Stimulated activated memory B cell treated with anti-CD40 and anti-IgM and Interleukin-4, amounts not matched to agents 10 μg/mL and 1 μg/mL and 100 μg/mL, for 72 hours (primary cell): ENCODE measurements at regions not wholly inside any gene's neighbourhood (a gene's known extent, or its start where the extent isn't known, plus 50 kb on each side); places are given as distances from the start of the nearest gene placed in this dataset.

Source experiments
- ATAC-seq: fragments of 150-1000 bp; cut with Tn5 transposase; 2 replicates; pipeline ENCODE4 v1.10.0; 2021
- H3K27ac Mint-ChIP-seq: one replicate; pipeline ENCODE4 v1.8.0; 2022; ENCODE audit warnings: mild to moderate bottlenecking, mixed read lengths
- H3K27me3 Mint-ChIP-seq: one replicate; pipeline ENCODE4 v1.8.0; 2022; ENCODE audit warnings: mixed read lengths
- H3K36me3 Mint-ChIP-seq: one replicate; pipeline ENCODE4 v1.8.0; 2022; ENCODE audit warnings: mixed read lengths
- H3K4me1 Mint-ChIP-seq: one replicate; pipeline ENCODE4 v1.8.0; 2022; ENCODE audit warnings: mixed read lengths
- H3K4me3 Mint-ChIP-seq: one replicate; pipeline ENCODE4 v1.8.0; 2022; ENCODE audit warnings: mild to moderate bottlenecking, moderate library complexity, mixed read lengths
- H3K9me3 Mint-ChIP-seq: one replicate; pipeline ENCODE4 v1.8.0; 2022; ENCODE audit warnings: mixed read lengths

DNA sequence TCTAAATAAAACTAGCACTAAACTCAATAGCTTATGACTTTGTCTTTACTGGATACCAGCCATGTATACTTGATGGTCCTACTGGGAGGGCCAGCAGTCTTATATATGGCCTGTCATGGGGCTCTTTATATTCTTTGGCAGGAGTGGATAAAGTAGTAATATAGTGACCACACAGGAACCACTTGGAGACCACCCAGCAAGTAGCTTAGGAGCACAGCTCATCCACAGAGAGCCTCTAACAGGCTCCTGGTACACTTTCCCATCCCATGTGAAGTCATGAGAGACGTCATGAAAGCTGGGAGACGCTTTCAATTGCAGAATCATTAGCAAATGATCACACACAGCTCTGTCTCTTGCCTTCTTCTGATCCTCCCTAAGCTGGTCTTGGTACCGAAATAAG lies 360.9 kb upstream of the ACVR2A start:
- Mint-ChIP-seq H3K9me3 (no peaks in the 10 kb centered on the region), H3K4me1 (no peaks in the 10 kb centered on the region), H3K27me3 (no peaks in the 10 kb centered on the region), H3K4me3 (no peak overlapping the region), H3K27ac (no peak overlapping the region), H3K36me3 (no peaks in the 10 kb centered on the region)
- no peak for ATAC-seq

DNA sequence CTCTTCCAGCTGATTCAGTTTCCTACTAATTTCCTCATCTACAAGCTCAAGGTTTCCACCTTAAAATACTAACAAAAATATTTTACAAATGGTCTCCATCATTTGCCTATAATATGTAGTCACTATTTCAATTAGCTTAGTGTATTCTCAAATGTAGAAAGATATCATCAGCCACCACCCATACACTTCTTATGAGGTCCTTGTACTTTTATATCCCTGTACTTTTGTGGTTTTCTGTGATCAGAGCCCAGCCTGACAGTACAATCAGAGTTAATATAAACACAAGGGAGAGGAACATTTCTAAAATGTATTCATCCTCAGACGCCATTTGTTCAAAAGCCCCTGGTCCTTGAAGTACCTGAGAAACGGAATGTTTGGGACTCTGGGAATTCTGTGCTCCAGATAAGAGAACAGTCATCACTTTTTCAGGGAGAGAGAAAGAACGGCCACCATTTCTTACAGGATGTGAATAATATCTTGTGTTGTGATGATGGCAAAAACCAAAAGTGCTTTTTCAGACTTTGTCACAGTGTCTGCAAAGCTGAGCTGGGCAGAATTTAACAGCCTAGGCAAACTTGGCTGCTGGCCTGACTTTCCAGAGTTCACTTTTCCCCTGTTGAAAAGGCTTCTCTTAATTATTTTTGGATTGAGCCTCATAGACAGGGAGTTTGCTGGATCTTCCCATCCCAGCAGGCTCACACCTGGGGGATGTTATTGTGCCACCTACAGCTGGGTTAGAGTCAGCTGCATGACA lies 361.7 kb upstream of the ACVR2A start:
- no peaks in the 10 kb centered on the region for H3K9me3 Mint-ChIP-seq
- H3K36me3 Mint-ChIP-seq = no peaks in the 10 kb centered on the region
- no peak overlapping the region for H3K4me3 Mint-ChIP-seq
- H3K4me1 Mint-ChIP-seq = no peaks in the 10 kb centered on the region
- no peak for ATAC-seq
- no peak overlapping the region for H3K27ac Mint-ChIP-seq
- no peaks in the 10 kb centered on the region for H3K27me3 Mint-ChIP-seq

DNA sequence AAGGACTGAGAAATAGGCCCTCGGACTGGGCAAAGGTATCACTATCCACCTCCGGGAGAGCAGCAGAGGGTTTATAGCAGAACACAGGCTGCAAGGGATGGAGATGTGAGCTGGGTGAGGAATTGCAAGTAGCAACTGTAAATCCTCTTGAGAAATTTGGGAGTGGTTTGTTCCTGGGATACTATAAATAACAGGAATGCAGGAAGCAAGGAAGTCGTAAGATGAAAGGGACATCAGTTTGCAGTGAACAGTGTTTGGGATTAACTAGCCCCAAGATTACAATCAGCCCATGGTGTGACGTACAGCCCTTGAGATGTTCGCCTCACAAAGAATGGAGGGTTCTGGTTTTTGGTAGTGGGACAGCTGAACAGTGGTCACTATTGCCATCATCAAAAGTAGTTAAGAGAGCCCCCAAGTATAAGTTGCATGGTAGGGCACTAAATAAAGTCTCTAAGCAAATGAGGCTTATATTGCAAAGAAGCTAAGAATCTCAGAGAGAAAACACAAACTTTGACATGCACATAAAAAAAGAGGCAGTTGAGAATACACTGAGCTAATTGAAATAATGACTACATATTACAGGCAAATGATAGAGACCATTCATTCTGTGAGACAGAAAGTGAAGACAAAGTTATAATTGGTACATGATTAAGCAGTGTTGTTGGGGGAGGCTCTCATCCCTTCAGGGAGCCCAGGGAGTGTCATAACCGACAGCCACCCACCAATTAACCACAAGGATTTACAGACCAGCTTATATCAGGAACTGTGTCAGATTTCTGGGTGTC lies 362.5 kb upstream of the ACVR2A start:
- Mint-ChIP-seq H3K9me3 (no peaks in the 10 kb centered on the region), H3K27me3 (no peaks in the 10 kb centered on the region), H3K36me3 (no peaks in the 10 kb centered on the region), H3K4me3 (no peak overlapping the region), H3K27ac (no peak overlapping the region), H3K4me1 (no peaks in the 10 kb centered on the region)
- ATAC-seq = no peak

DNA sequence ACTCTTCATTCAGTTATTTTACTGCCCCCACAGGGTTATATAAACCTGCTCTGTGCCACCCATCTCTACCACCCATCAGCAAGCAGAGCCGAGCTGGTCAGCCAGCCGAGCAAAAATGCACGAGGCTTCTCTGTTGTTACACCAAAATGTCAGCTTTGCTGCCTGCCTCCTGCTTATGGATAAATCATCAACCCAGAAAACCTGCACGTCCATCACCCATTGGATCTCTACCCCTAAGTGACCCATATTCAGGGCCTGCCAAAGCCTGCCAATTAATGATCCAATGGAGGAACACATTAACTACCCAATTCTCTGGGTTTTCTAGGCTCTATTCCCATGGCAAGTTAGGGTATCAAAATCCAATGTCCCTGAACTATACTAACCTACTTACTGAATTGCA lies 365.5 kb upstream of the ACVR2A start:
- no peak overlapping the region for H3K4me3 Mint-ChIP-seq

DNA sequence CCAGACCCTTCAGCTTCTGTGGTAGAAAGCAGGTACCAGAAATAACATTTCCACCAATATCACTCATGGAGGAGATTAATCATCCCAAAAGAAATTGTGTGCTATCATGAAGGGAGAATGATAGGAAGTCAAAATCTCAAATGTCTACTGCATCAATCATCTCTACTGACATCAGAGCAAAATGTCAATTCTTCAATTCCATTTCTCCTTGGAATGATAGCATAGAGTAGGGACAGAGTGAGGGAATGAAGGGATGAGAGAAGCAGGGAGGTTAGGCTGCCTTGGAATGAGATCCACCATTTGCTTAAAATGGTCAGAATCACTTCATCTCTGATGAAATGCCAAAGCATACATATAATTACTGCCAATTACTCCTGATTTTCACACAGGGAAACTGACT lies 371.8 kb upstream of the ACVR2A start:
- Mint-ChIP-seq H3K4me3 (no peak overlapping the region), H3K36me3 (no peaks in the 10 kb centered on the region), H3K27me3 (no peaks in the 10 kb centered on the region), H3K27ac (no peak overlapping the region), H3K4me1 (no peaks in the 10 kb centered on the region), H3K9me3 (no peaks in the 10 kb centered on the region)
- ATAC-seq = no peak

More for the DNA sequence above, 365.5 kb upstream of the ACVR2A start:
- Mint-ChIP-seq H3K27ac (no peak overlapping the region), H3K9me3 (no peaks in the 10 kb centered on the region), H3K4me1 (no peaks in the 10 kb centered on the region), H3K27me3 (no peaks in the 10 kb centered on the region), H3K36me3 (no peaks in the 10 kb centered on the region)
- ATAC-seq = no peak

DNA sequence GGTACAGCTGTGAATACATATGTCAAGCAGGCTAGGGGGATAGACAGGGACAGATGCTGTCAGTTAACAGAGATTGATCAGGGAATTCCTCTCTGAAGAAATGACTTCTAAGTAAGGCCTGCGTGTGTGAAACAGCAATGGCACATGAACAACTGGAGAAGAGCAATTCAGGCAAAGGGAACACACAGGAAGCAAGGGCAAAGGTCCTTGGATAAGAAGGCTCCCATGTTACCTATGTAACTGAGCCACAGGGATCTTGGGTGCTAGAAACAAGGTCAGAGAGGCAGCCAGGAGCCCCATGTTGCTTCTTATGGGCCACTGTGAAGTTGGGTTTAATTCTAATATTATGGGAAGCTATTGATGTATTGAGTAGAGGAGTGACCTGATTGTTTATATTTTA lies 373.7 kb upstream of the ACVR2A start:
- H3K27me3 Mint-ChIP-seq = no peaks in the 10 kb centered on the region

DNA sequence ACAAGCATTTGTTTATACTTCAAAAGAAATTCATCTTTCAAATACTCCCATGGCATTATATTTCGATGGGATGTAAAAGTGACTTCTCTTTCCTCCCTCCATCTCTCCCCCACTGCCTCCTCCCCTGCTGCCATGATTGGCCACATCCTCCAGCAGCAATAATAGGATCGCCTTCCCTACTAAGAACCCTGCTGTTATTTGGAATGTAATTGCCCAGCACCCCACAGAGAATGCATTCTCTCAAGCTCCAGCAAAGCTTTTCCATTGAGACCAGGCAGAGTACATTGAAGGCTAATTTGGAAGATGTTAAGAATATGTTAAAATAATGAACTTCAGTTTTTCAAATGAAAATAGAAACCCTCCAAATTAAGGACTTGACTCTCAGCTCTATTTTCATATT lies 375.4 kb upstream of the ACVR2A start:
- no peak for ATAC-seq
- no peaks in the 10 kb centered on the region for H3K36me3 Mint-ChIP-seq
- no peaks in the 10 kb centered on the region for H3K4me1 Mint-ChIP-seq
- H3K4me3 Mint-ChIP-seq = no peak overlapping the region
- no peaks in the 10 kb centered on the region for H3K27me3 Mint-ChIP-seq
- H3K9me3 Mint-ChIP-seq = no peaks in the 10 kb centered on the region
- H3K27ac Mint-ChIP-seq = no peak overlapping the region

More for the DNA sequence above, 373.7 kb upstream of the ACVR2A start:
- Mint-ChIP-seq H3K4me1 (no peaks in the 10 kb centered on the region), H3K27ac (no peak overlapping the region), H3K36me3 (no peaks in the 10 kb centered on the region), H3K9me3 (no peaks in the 10 kb centered on the region), H3K4me3 (no peak overlapping the region)
- ATAC-seq = no peak

DNA sequence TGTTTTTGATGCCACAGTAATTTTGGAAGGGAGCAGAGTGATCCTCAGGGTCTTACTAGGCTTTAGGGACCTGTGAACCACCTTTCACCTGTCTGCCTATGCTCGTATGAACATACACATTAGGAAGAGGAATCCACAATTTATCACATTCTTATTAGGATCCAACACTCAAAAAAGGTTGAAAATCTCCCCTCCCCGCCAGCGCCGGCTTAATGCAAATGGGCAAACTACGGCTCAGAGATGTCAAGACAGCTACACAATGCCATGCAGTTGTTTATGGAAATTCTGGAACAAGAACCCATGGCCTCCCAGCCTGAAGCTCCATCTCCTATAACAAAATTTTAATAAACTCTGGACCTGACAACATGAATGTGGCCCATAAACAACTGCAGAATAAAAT lies 375.9 kb upstream of the ACVR2A start:
- Mint-ChIP-seq H3K9me3 (no peaks in the 10 kb centered on the region), H3K27me3 (no peaks in the 10 kb centered on the region), H3K4me1 (no peaks in the 10 kb centered on the region), H3K36me3 (no peaks in the 10 kb centered on the region), H3K27ac (no peak overlapping the region), H3K4me3 (no peak overlapping the region)
- no peak for ATAC-seq

DNA sequence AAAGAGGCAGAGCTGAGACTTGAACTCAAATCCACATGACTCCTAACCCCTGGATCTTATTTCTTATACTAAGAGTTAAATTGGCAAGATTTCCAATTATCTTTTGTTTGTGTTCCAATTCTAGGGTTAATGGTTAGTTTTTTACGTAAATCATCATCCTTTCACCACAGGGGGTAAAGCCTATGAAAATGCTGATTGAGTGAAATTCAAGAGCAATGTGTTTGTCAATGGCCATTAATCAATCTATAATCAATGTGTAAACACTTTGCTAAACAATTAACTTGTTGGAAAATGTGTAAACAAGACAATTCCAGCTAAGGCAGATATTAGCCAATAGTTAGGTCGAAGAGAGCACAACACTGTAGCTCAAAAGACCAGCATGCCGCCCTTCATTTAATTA lies 376.5 kb upstream of the ACVR2A start:
- no peak for ATAC-seq
- H3K27me3 Mint-ChIP-seq = no peaks in the 10 kb centered on the region
- H3K27ac Mint-ChIP-seq = no peak overlapping the region
- no peak overlapping the region for H3K4me3 Mint-ChIP-seq
- H3K9me3 Mint-ChIP-seq = no peaks in the 10 kb centered on the region
- H3K4me1 Mint-ChIP-seq = no peaks in the 10 kb centered on the region
- H3K36me3 Mint-ChIP-seq = no peaks in the 10 kb centered on the region

DNA sequence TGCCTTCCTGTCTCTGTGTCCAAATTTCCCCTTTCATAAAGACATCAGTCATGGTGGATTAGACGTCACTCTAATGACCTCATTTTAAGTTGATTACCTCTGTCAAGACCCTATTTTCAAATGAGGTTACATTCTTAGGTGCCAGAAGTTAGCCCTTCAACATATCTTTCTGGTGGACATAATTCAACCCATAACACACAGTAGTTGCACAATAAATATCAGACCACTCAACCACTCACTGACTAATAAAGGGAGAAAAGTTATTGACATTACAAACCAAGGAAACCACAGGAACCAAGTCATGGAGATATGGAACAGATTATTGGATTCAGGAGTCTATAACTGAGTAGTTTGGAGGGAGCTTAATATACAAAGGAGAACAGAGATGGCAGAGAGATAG lies 377.4 kb upstream of the ACVR2A start:
- H3K9me3 Mint-ChIP-seq = no peaks in the 10 kb centered on the region
- ATAC-seq = no peak
- no peaks in the 10 kb centered on the region for H3K36me3 Mint-ChIP-seq
- no peaks in the 10 kb centered on the region for H3K4me1 Mint-ChIP-seq
- H3K27ac Mint-ChIP-seq = no peak overlapping the region
- H3K4me3 Mint-ChIP-seq = no peak overlapping the region
- no peaks in the 10 kb centered on the region for H3K27me3 Mint-ChIP-seq

DNA sequence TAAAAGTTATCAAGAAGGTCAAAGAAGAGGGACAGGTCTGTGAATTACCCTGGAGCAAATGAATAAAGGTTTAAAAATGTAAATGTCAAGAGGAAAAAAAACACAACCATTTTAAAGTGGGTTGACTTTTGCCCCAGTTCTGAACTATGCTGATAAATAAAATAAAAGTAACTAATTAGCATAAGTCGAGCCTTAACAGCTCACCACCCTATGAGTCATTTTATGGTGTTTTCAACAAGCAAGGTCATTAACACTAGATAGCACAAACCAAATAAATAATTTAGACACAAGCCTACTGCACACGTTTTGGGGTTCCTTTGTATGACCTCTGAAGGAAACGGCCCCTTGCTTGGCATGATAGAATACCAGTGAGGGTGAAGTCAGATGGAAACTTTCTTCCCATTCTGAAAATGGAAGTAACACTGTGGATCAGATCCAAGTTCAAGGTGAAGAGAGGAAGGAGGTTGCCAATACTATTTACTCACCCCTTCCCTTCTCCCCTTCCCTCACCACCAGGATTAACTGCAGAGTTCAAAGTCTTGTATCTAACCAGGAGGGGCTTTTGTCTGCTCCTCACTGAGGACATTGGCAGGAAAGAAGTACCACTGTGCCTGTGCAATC lies 380.0 kb upstream of the ACVR2A start:
- H3K27me3 Mint-ChIP-seq = no peaks in the 10 kb centered on the region
- H3K36me3 Mint-ChIP-seq = no peaks in the 10 kb centered on the region
- no peak for ATAC-seq

DNA sequence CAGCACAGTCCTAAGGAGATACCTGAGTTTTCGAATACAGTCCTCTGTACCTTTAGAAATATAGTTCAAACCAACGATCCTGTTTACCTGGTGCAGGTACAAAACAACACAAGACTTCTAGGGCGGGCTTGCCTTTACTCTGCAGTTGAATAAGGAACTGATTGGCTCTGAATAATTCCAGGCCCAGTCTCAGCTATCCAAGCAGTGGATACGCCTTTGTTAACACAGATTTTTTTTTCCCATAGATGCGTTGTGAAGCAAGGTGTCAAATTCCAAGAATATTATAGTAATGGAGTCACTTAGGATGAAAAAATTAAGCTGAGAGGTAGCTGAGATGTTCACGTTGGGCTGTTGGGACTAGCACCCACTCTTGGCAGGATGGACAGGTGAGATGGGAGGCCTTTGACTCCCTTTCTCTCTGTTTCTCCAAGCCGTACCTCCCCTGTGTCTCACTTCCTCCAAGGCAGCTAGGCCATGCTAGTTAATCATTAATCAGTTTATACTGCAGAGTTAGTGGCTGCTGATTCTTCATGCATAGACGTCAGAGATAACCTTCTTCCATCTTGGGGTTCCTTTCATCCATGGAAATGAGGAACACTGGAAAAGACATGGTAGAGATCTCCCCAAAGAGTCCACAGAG lies 380.8 kb upstream of the ACVR2A start:
- no peaks in the 10 kb centered on the region for H3K27me3 Mint-ChIP-seq
- peak; percentile 35 for ATAC-seq
- H3K4me3 Mint-ChIP-seq = no peak overlapping the region
- no peaks in the 10 kb centered on the region for H3K36me3 Mint-ChIP-seq
- no peaks in the 10 kb centered on the region for H3K4me1 Mint-ChIP-seq
- no peak overlapping the region for H3K27ac Mint-ChIP-seq
- H3K9me3 Mint-ChIP-seq = no peaks in the 10 kb centered on the region

More for the DNA sequence above, 380.0 kb upstream of the ACVR2A start:
- Mint-ChIP-seq H3K4me3 (no peak overlapping the region), H3K9me3 (no peaks in the 10 kb centered on the region), H3K27ac (no peak overlapping the region), H3K4me1 (no peaks in the 10 kb centered on the region)

DNA sequence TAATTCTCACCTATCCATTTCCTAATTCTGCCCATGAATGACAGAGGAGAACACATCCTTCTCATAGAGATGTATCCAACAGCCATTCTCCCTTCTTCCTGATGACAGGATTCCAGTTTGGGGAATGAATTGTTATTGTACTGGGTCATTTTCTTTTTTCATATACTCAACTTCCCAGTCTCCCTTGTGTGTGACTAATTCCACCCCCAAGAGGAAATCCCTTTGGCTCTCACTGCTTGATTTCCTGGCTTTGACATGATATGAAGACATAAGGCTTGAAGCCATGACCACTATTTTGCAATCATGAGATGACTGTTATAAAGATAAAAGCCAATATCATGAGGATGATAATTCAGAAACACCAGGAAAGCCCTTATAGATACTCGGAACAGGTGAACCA lies 384.7 kb upstream of the ACVR2A start:
- Mint-ChIP-seq H3K4me3 (no peak overlapping the region), H3K36me3 (no peaks in the 10 kb centered on the region), H3K4me1 (no peaks in the 10 kb centered on the region), H3K27me3 (no peaks in the 10 kb centered on the region), H3K9me3 (no peaks in the 10 kb centered on the region), H3K27ac (no peak overlapping the region)
- ATAC-seq = no peak

DNA sequence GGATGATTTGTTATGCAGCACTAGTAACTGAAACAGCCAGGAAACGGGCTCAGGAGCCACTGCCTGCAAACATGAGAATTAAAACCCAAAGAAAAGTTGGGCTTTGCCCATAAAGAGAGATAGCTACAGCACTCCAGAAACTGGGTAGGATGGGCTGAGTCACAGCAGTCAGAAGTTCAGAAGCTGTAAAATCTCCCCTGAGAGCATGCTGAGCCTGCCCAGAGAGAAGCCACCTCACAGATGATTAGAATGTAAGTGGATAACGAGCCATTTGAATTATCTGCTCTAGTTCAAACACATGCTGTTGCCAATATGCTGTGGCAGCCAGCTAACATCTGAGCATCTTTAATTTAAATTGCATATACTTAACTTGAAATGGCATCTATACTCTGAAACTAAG lies 388.1 kb upstream of the ACVR2A start:
- H3K36me3 Mint-ChIP-seq = no peaks in the 10 kb centered on the region
- H3K27me3 Mint-ChIP-seq = no peaks in the 10 kb centered on the region
- no peak overlapping the region for H3K27ac Mint-ChIP-seq
- H3K4me3 Mint-ChIP-seq = no peak overlapping the region
- ATAC-seq = no peak
- no peaks in the 10 kb centered on the region for H3K9me3 Mint-ChIP-seq
- no peaks in the 10 kb centered on the region for H3K4me1 Mint-ChIP-seq

DNA sequence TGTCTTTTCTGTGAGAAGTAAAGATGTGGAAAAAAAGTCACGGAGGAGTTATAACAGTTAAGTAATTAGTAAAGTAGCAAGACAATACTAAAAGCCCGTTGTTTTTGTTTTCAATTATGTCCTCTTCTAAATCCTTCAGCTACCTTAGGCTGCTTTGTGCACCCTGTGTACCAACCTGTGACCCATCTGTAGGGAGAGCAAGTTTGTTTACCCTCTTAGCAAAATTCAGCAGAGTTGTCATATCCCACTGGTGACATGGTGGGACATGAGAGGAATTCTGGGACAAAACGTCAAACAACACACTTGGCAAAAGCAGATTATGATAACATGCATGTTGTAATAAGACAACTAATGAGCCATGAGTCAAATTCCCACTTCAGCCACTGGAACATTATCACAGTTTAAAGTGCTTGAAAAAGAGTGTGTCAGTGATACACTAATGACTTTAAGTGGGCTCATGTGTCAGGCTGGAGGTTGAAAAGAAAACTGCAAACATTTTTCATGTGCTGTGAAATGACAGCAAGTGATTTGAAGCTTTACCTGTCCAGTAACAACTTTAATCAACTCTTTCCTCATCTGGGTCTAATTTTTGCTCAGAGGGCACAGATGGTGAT lies 392.8 kb upstream of the ACVR2A start:
- ATAC-seq = no peak
- H3K27ac Mint-ChIP-seq = no peak overlapping the region
- H3K27me3 Mint-ChIP-seq = no peaks in the 10 kb centered on the region
- no peaks in the 10 kb centered on the region for H3K4me1 Mint-ChIP-seq
- no peak overlapping the region for H3K4me3 Mint-ChIP-seq
- H3K36me3 Mint-ChIP-seq = no peaks in the 10 kb centered on the region
- H3K9me3 Mint-ChIP-seq = no peaks in the 10 kb centered on the region
